ENCODE measurements at regions not wholly inside any gene's neighbourhood (a gene's known extent, or its start where the extent isn't known, plus 50 kb on each side); places are given as distances from the start of the nearest gene placed in this dataset.
"Not testable (repeated sequence)": the region's sequence is repeated elsewhere in the genome, so short reads cannot be mapped to it uniquely, and the experiment has no call there.

DNA sequence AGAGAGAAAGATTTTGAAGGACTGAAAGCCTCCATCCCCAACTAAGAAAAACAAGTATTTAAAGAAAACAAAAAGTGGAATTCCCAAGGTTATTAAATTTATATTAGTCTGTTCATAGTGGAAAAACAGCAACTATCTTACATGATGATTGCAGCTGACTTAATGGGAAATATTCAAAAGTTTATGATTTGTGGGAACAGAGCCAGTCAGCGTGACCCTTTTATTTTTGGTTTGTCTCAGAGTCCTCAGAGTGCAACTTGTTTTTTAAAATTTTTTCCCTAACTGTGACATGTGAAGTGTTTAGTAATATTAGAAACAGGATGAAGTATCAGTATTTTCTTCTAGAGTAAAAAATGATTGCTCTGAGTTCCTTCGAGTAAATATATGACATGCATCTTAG lies 441.9 kb upstream of the MCTP2 start:
- H3K27ac ChIP-seq (ENCODE audit: low read depth, low read length), result no peak overlapping the region
- H3K4me3 ChIP-seq (ENCODE audit: low read length in 3 of 3), result no peak overlapping the region
- no peaks in the 10 kb centered on the region for H3K4me1 ChIP-seq (ENCODE audit: control insufficient read depth in 3 of 3, insufficient read depth in 3 of 3, low read length in 3 of 3)
- no peaks in the 10 kb centered on the region for H3K27me3 ChIP-seq (ENCODE audit: control insufficient read depth in 3 of 3, insufficient read depth in 3 of 3, low read length in 3 of 3)
- no peaks in the 10 kb centered on the region for H3K36me3 ChIP-seq (ENCODE audit: control insufficient read depth in 3 of 3, insufficient read depth in 3 of 3, low read length in 3 of 3)
- H3K9me3 ChIP-seq (ENCODE audit: control insufficient read depth in 3 of 3, low read length in 3 of 3), result no peaks in the 10 kb centered on the region
- no peak overlapping the region for H3K9ac ChIP-seq (ENCODE audit: low read depth in 1 of 3, low read length in 3 of 3)

DNA sequence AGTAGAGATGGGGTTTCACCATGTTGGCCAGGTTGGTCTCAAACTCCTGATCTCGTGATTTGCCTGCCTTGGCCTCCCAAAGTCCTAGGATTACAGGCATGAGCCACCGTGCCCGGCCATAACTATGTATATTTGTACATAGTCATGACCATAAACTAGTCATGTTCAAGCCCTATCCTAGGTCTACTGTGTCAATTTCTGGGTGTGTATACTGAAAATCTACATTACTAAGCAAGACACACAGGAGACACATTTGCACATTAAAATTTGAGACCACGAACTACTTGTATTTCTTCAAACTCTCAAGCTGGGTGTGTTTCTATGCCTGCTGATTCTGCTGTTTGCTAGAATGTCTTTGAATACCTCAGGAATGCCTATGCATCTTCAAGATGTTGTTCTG lies 451.3 kb upstream of the MCTP2 start:
- H3K4me1 ChIP-seq (ENCODE audit: control insufficient read depth in 3 of 3, insufficient read depth in 3 of 3, low read length in 3 of 3), result no peaks in the 10 kb centered on the region
- no peak overlapping the region for H3K9ac ChIP-seq (ENCODE audit: low read depth in 1 of 3, low read length in 3 of 3)
- no peaks in the 10 kb centered on the region for H3K36me3 ChIP-seq (ENCODE audit: control insufficient read depth in 3 of 3, insufficient read depth in 3 of 3, low read length in 3 of 3)
- no peak overlapping the region for H3K27ac ChIP-seq (ENCODE audit: low read depth, low read length)
- H3K4me3 ChIP-seq (ENCODE audit: low read length in 3 of 3), result no peak overlapping the region
- H3K9me3 ChIP-seq (ENCODE audit: control insufficient read depth in 3 of 3, low read length in 3 of 3), result no peaks in the 10 kb centered on the region
- H3K27me3 ChIP-seq (ENCODE audit: control insufficient read depth in 3 of 3, insufficient read depth in 3 of 3, low read length in 3 of 3), result no peaks in the 10 kb centered on the region

DNA sequence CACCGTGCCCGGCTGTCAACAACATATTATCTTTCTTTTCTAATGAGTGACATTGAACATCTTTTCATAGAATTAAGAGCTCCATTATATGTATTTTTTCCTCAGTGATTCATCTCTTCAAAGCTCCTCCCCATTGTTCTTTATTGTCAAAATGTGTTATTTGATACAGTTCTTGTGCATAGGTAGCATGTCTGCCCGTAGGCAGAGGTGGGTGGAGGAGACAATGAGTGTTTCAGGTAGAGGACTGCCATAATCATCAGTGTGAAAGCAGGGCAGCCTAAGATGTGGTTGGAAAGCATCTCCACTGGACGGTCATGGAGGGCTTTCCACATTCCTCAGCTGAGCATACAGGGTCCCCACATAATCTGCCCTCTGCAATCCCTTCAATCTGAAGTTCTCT lies 452.0 kb upstream of the MCTP2 start:
- Histone ChIP-seq H3K36me3 (ENCODE audit: control insufficient read depth in 3 of 3, insufficient read depth in 3 of 3, low read length in 3 of 3) (no peaks in the 10 kb centered on the region), H3K9me3 (ENCODE audit: control insufficient read depth in 3 of 3, low read length in 3 of 3) (no peaks in the 10 kb centered on the region), H3K9ac (ENCODE audit: low read depth in 1 of 3, low read length in 3 of 3) (no peak overlapping the region)

GRCh38 chr15:93771196-93772030 lies 459.9 kb upstream of the MCTP2 start:
- H3K36me3 ChIP-seq (ENCODE audit: control insufficient read depth in 3 of 3, insufficient read depth in 3 of 3, low read length in 3 of 3), result no peaks in the 10 kb centered on the region
- no peaks in the 10 kb centered on the region for H3K27me3 ChIP-seq (ENCODE audit: control insufficient read depth in 3 of 3, insufficient read depth in 3 of 3, low read length in 3 of 3)
- no peaks in the 10 kb centered on the region for H3K4me1 ChIP-seq (ENCODE audit: control insufficient read depth in 3 of 3, insufficient read depth in 3 of 3, low read length in 3 of 3)
- H3K9ac ChIP-seq (ENCODE audit: low read depth in 1 of 3, low read length in 3 of 3), result no peak overlapping the region
- no peaks in the 10 kb centered on the region for H3K9me3 ChIP-seq (ENCODE audit: control insufficient read depth in 3 of 3, low read length in 3 of 3)
- no peak overlapping the region for H3K4me3 ChIP-seq (ENCODE audit: low read length in 3 of 3)
- H3K27ac ChIP-seq (ENCODE audit: low read depth, low read length), result no peak overlapping the region

More for the DNA sequence above, 452.0 kb upstream of the MCTP2 start:
- Histone ChIP-seq H3K27ac (ENCODE audit: low read depth, low read length) (no peak overlapping the region), H3K4me3 (ENCODE audit: low read length in 3 of 3) (no peak overlapping the region), H3K27me3 (ENCODE audit: control insufficient read depth in 3 of 3, insufficient read depth in 3 of 3, low read length in 3 of 3) (no peaks in the 10 kb centered on the region), H3K4me1 (ENCODE audit: control insufficient read depth in 3 of 3, insufficient read depth in 3 of 3, low read length in 3 of 3) (no peaks in the 10 kb centered on the region)

DNA sequence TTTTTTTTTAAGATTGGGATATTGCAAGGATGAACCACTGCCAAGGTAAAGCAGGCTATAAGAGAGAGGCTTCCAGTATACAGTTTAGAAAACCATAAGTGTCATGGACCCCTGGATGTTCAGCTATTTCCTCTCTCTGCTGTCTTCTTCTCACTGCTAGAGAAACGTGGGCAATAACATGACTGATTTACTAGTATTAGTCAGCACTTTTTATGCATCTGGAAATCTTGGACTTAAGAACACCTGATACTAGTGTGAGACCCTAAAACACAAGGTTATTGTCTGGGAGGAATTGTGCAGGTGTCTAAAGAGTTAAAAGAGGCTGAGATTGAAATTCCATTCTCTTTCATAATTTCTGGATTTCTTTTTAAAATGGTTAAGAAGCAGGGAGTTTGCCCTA lies 460.6 kb upstream of the MCTP2 start:
- no peaks in the 10 kb centered on the region for H3K4me1 ChIP-seq (ENCODE audit: control insufficient read depth in 3 of 3, insufficient read depth in 3 of 3, low read length in 3 of 3)
- H3K36me3 ChIP-seq (ENCODE audit: control insufficient read depth in 3 of 3, insufficient read depth in 3 of 3, low read length in 3 of 3), result no peaks in the 10 kb centered on the region

DNA sequence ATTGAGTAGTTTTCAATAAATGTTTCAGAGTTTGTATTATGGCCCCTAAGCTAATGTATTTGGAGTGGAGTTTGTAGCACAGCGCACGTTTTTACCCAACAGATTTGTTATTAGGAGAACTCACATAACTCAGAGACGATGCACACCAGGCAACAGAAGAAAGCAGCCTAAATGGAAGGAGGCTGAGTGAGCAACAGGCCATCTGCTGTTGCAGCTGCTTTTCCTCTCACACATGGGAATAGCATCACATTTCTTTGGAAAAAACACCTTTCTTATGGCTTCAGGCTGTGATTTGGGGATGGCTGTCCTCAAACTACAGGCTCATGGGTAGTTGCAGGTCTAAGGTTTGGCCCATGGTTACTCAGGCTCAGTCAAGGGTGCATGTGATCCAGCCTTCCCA lies 469.3 kb upstream of the MCTP2 start:
- Histone ChIP-seq H3K4me1 (ENCODE audit: control insufficient read depth in 3 of 3, insufficient read depth in 3 of 3, low read length in 3 of 3) (no peaks in the 10 kb centered on the region), H3K36me3 (ENCODE audit: control insufficient read depth in 3 of 3, insufficient read depth in 3 of 3, low read length in 3 of 3) (no peaks in the 10 kb centered on the region), H3K4me3 (ENCODE audit: low read length in 3 of 3) (no peak overlapping the region), H3K9ac (ENCODE audit: low read depth in 1 of 3, low read length in 3 of 3) (no peak overlapping the region), H3K27ac (ENCODE audit: low read depth, low read length) (no peak overlapping the region), H3K27me3 (ENCODE audit: control insufficient read depth in 3 of 3, insufficient read depth in 3 of 3, low read length in 3 of 3) (no peaks in the 10 kb centered on the region), H3K9me3 (ENCODE audit: control insufficient read depth in 3 of 3, low read length in 3 of 3) (no peaks in the 10 kb centered on the region)

More for the DNA sequence above, 460.6 kb upstream of the MCTP2 start:
- H3K9ac ChIP-seq (ENCODE audit: low read depth in 1 of 3, low read length in 3 of 3), result no peak overlapping the region
- H3K4me3 ChIP-seq (ENCODE audit: low read length in 3 of 3), result no peak overlapping the region
- no peaks in the 10 kb centered on the region for H3K27me3 ChIP-seq (ENCODE audit: control insufficient read depth in 3 of 3, insufficient read depth in 3 of 3, low read length in 3 of 3)
- no peak overlapping the region for H3K27ac ChIP-seq (ENCODE audit: low read depth, low read length)
- no peaks in the 10 kb centered on the region for H3K9me3 ChIP-seq (ENCODE audit: control insufficient read depth in 3 of 3, low read length in 3 of 3)

- Histone ChIP-seq H3K9ac (ENCODE audit: low read depth in 1 of 3, low read length in 3 of 3) (no peak overlapping the region), H3K9me3 (ENCODE audit: control insufficient read depth in 3 of 3, low read length in 3 of 3) (no peaks in the 10 kb centered on the region), H3K27me3 (ENCODE audit: control insufficient read depth in 3 of 3, insufficient read depth in 3 of 3, low read length in 3 of 3) (no peaks in the 10 kb centered on the region)
These were observed 471.7 kb upstream of the MCTP2 start for GRCh38 chr15:93759629-93760028.

DNA sequence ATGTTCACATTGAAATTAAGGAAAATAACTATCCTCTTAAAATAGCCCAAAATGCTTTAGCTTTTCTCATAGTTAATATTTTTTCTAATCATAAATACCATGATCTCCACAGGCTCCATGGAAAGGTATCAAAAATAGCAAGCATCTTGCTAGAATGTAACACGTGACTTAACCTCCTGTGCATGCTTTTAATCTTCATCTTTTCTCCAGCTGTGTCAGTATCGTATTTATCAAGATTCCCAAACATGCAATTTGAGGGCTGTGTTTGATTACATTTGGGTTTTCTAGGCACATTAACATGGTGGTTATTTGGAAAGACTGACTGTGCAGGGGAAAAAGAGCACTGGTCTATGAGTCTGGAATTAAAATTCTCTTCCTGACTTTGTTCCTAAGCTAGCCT lies 472.5 kb upstream of the MCTP2 start:
- Histone ChIP-seq H3K27me3 (ENCODE audit: control insufficient read depth in 3 of 3, insufficient read depth in 3 of 3, low read length in 3 of 3) (no peaks in the 10 kb centered on the region), H3K4me3 (ENCODE audit: low read length in 3 of 3) (no peak overlapping the region), H3K9ac (ENCODE audit: low read depth in 1 of 3, low read length in 3 of 3) (no peak overlapping the region), H3K36me3 (ENCODE audit: control insufficient read depth in 3 of 3, insufficient read depth in 3 of 3, low read length in 3 of 3) (no peaks in the 10 kb centered on the region), H3K9me3 (ENCODE audit: control insufficient read depth in 3 of 3, low read length in 3 of 3) (no peaks in the 10 kb centered on the region), H3K27ac (ENCODE audit: low read depth, low read length) (no peak overlapping the region), H3K4me1 (ENCODE audit: control insufficient read depth in 3 of 3, insufficient read depth in 3 of 3, low read length in 3 of 3) (no peaks in the 10 kb centered on the region)

More at GRCh38 chr15:93759629-93760028, 471.7 kb upstream of the MCTP2 start:
- Histone ChIP-seq H3K27ac (ENCODE audit: low read depth, low read length) (no peak overlapping the region), H3K4me3 (ENCODE audit: low read length in 3 of 3) (no peak overlapping the region), H3K36me3 (ENCODE audit: control insufficient read depth in 3 of 3, insufficient read depth in 3 of 3, low read length in 3 of 3) (no peaks in the 10 kb centered on the region), H3K4me1 (ENCODE audit: control insufficient read depth in 3 of 3, insufficient read depth in 3 of 3, low read length in 3 of 3) (no peaks in the 10 kb centered on the region)

DNA sequence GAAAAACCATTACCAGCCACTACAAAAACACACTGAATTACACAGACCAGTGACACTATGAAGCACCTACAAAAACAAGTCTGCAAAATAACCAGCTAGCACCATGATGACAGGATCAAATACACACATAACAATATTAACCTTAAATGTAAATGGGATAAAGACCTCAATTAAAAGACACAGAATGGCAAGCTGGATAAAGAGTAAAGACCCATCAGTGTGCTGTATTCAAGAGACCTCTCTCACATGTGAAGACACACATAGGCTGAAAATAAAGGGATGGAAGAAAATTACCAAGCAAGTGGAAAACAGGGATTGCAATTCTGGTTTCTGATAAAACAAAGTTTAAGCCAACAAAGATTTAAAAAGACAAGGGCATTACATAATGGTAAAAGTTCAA lies 482.7 kb upstream of the MCTP2 start:
- H3K4me3 ChIP-seq (ENCODE audit: low read length in 3 of 3), result no peak overlapping the region
- no peaks in the 10 kb centered on the region for H3K4me1 ChIP-seq (ENCODE audit: control insufficient read depth in 3 of 3, insufficient read depth in 3 of 3, low read length in 3 of 3)
- H3K9ac ChIP-seq (ENCODE audit: low read depth in 1 of 3, low read length in 3 of 3), result no peak overlapping the region
- peaks cover 0 to 4% (median 0%) of the 10 kb centered on the region in 3 donors for H3K9me3 ChIP-seq (ENCODE audit: control insufficient read depth in 3 of 3, low read length in 3 of 3)
- H3K27ac ChIP-seq (ENCODE audit: low read depth, low read length), result no peak overlapping the region
- no peaks in the 10 kb centered on the region for H3K27me3 ChIP-seq (ENCODE audit: control insufficient read depth in 3 of 3, insufficient read depth in 3 of 3, low read length in 3 of 3)
- no peaks in the 10 kb centered on the region for H3K36me3 ChIP-seq (ENCODE audit: control insufficient read depth in 3 of 3, insufficient read depth in 3 of 3, low read length in 3 of 3)

DNA sequence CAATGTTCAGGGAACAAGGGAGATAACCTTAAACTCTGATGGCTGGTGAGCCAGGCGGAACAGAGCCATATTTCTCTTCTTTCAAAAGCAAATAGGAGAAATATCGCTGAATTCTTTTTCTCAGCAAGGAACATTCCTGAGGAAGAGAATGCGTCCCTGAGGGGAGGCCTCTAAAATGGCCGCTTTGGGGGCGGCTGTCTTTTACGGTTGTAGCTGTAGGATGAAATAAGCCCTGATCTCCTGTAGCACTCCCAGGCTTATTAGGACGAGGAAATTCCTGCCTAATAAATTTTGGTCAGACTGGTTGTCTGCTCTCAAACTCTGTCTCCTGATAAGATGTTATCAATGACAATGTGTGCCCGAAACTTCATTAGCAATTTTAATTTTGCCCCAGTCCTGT lies 496.4 kb upstream of the MCTP2 start:
- not testable (repeated sequence) for H3K9ac ChIP-seq (ENCODE audit: low read depth in 1 of 3, low read length in 3 of 3); H3K27me3 ChIP-seq (ENCODE audit: control insufficient read depth in 3 of 3, insufficient read depth in 3 of 3, low read length in 3 of 3); H3K36me3 ChIP-seq (ENCODE audit: control insufficient read depth in 3 of 3, insufficient read depth in 3 of 3, low read length in 3 of 3); H3K27ac ChIP-seq (ENCODE audit: low read depth, low read length); H3K9me3 ChIP-seq (ENCODE audit: control insufficient read depth in 3 of 3, low read length in 3 of 3); H3K4me1 ChIP-seq (ENCODE audit: control insufficient read depth in 3 of 3, insufficient read depth in 3 of 3, low read length in 3 of 3); H3K4me3 ChIP-seq (ENCODE audit: low read length in 3 of 3)

All from skeletal muscle tissue (tissue), 3 donors.